Caco-2 (cell line): ENCODE measurements at regions not wholly inside any gene's neighbourhood (a gene's known extent, or its start where the extent isn't known, plus 50 kb on each side); places are given as distances from the start of the nearest gene placed in this dataset.

Experiments used
- BruUV-seq: library from RNA; stranded (reverse); fragments of 400-500 nt; replicated peaks from 2 replicates; lab custom pipeline; 2021; lab: Mats Ljungman, UMichigan
- CTCF ChIA-PET: fragments of 300-600 bp; sonication (Branson Sonifier 250); formaldehyde crosslinking; loops from one replicate; lab custom pipeline; 2022; ENCODE audit warnings: antibody characterized with exemption; lab: Charles Lee
- POLR2A ChIA-PET: fragments of 300-600 bp; sonication (Branson Sonifier 250); formaldehyde crosslinking; loops from one replicate; lab custom pipeline; 2022; ENCODE audit warnings: antibody characterized with exemption; lab: Charles Lee
- DNase-seq, 2 experiments: peaks; one replicate each; pipeline versions ENCODE4 v3.0.0 to v3.0.0-alpha.2; 2020 to 2022
- H3K27me3 ChIP-seq: replicated peaks from 2 replicates; pipeline ENCODE4 v1.6.0; 2011; ENCODE audit warnings: low read length; ENCODE audit not compliant: control insufficient read depth, insufficient read depth
- H3K36me3 ChIP-seq: 2 replicates; pipeline ENCODE4 v1.5.1; 2011; ENCODE audit warnings: low read length; ENCODE audit not compliant: control insufficient read depth, insufficient read depth
- H3K4me1 ChIP-seq: fragments of 250-450 bp; sonication (Bioruptor Pico); 2 replicates; pipeline ENCODE4 v1.5.1; 2020; ENCODE audit warnings: mild to moderate bottlenecking
- H3K4me3 ChIP-seq: 2 replicates; pipeline ENCODE4 v1.5.1; 2011; ENCODE audit warnings: low read depth, mild to moderate bottlenecking, control low read depth, low read length
- H3K9me3 ChIP-seq: fragments of 250-450 bp; sonication (Bioruptor Pico); 2 replicates; pipeline ENCODE4 v1.5.1; 2020; ENCODE audit warnings: mild to moderate bottlenecking, moderate library complexity
- H3K27ac Mint-ChIP-seq: one replicate; pipeline ENCODE4 v1.8.0; 2022; ENCODE audit warnings: mixed read lengths; ENCODE audit not compliant: unreplicated experiment
- H3K27me3 Mint-ChIP-seq: one replicate; pipeline ENCODE4 v1.8.0; 2022; ENCODE audit warnings: mixed read lengths; ENCODE audit not compliant: insufficient read depth, unreplicated experiment
- H3K36me3 Mint-ChIP-seq: one replicate; pipeline ENCODE4 v1.8.0; 2022; ENCODE audit warnings: mild to moderate bottlenecking, mixed read lengths; ENCODE audit not compliant: insufficient read depth, unreplicated experiment
- H3K4me1 Mint-ChIP-seq: one replicate; pipeline ENCODE4 v1.8.0; 2022; ENCODE audit warnings: low read depth, mixed read lengths; ENCODE audit not compliant: unreplicated experiment
- H3K4me3 Mint-ChIP-seq: one replicate; pipeline ENCODE4 v1.8.0; 2022; ENCODE audit warnings: mild to moderate bottlenecking, moderate library complexity, mixed read lengths; ENCODE audit not compliant: unreplicated experiment
- H3K9me3 Mint-ChIP-seq: one replicate; pipeline ENCODE4 v1.8.0; 2022; ENCODE audit warnings: mixed read lengths; ENCODE audit not compliant: unreplicated experiment
- intact Hi-C: fragments of 100-400 bp; cut with micrococcal nuclease; formaldehyde crosslinking; loops from one replicate; pipeline ENCODE4 v1.10.0; 2022; ENCODE audit not compliant: unreplicated experiment
- TF ChIP-seq, protein P1 (sequence below), 2 experiments: fragments of 200-600 bp in 1 of 2; IDR thresholded peaks; 1 replicate in 1 of 2; 2 replicates in 1 of 2; pipeline versions ENCODE4 v1.5.1 to v1.8.0; 2011 to 2022; ENCODE audit warnings: antibody characterized with exemption in 1 of 2, control low read depth in 1 of 2, inconsistent platforms in 1 of 2, low read depth in 1 of 2, low read length in 1 of 2, mild to moderate bottlenecking in 1 of 2, moderate library complexity in 1 of 2; ENCODE audit not compliant: insufficient read depth in 1 of 2, severe bottlenecking in 1 of 2, unreplicated experiment in 1 of 2

DNA sequence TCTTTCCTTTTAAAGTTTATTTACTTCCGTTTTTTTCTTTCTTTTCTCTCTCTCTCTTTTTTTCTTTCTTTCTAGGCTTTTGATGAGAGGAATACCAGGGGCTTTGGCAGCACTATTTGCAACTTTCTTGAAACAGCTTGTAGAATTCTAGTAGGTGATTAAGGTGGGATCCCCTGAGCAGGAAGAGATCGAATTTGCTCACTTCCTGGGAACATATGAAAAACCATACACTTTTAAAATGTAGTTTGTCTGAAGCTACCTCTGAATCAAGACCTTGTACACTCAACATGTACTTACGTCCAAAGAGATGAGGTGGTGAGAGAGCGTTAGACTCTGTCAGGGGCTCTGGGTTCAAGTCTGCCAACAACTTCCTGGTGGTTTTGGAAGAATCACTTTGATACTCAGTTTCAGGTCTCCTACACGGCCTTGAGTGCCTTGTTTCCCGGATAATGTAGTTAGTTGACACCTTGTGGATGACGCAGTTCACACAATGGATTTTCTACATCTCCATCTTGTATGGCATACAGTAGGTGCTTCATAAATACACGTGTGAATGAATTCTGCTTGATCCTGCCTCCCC, 229.1 kb downstream of the MYCN start:
- POLR2A ChIA-PET = no interaction called here
- no peaks in the 10 kb centered on the region for H3K27me3 Mint-ChIP-seq
- no peaks in the 10 kb centered on the region for H3K9me3 ChIP-seq
- H3K36me3 Mint-ChIP-seq = no peaks in the 10 kb centered on the region
- no peak overlapping the region for H3K27ac Mint-ChIP-seq
- no peaks in the 10 kb centered on the region for H3K36me3 ChIP-seq
- H3K4me1 ChIP-seq = peaks cover 10% of the 10 kb centered on the region
- DNase-seq = no peak
- no peaks in the 10 kb centered on the region for H3K27me3 ChIP-seq
- no peak overlapping the region for H3K4me3 ChIP-seq
- no peak overlapping the region for H3K4me3 Mint-ChIP-seq
- intact Hi-C loops = no loop called here
- CTCF ChIA-PET = no interaction called here
- peaks cover 24% of the 10 kb centered on the region for H3K9me3 Mint-ChIP-seq
- TF ChIP-seq, protein P1, sequence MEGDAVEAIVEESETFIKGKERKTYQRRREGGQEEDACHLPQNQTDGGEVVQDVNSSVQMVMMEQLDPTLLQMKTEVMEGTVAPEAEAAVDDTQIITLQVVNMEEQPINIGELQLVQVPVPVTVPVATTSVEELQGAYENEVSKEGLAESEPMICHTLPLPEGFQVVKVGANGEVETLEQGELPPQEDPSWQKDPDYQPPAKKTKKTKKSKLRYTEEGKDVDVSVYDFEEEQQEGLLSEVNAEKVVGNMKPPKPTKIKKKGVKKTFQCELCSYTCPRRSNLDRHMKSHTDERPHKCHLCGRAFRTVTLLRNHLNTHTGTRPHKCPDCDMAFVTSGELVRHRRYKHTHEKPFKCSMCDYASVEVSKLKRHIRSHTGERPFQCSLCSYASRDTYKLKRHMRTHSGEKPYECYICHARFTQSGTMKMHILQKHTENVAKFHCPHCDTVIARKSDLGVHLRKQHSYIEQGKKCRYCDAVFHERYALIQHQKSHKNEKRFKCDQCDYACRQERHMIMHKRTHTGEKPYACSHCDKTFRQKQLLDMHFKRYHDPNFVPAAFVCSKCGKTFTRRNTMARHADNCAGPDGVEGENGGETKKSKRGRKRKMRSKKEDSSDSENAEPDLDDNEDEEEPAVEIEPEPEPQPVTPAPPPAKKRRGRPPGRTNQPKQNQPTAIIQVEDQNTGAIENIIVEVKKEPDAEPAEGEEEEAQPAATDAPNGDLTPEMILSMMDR (IDR thresholded peaks at IDR 0.05; ENCODE audit: insufficient read depth in 1 of 2, low read depth in 1 of 2, low read length in 1 of 2, severe bottlenecking in 1 of 2, unreplicated experiment in 1 of 2) = no peak
- BruUV-seq = no TSS peak
- H3K4me1 Mint-ChIP-seq = peaks cover 8% of the 10 kb centered on the region

DNA sequence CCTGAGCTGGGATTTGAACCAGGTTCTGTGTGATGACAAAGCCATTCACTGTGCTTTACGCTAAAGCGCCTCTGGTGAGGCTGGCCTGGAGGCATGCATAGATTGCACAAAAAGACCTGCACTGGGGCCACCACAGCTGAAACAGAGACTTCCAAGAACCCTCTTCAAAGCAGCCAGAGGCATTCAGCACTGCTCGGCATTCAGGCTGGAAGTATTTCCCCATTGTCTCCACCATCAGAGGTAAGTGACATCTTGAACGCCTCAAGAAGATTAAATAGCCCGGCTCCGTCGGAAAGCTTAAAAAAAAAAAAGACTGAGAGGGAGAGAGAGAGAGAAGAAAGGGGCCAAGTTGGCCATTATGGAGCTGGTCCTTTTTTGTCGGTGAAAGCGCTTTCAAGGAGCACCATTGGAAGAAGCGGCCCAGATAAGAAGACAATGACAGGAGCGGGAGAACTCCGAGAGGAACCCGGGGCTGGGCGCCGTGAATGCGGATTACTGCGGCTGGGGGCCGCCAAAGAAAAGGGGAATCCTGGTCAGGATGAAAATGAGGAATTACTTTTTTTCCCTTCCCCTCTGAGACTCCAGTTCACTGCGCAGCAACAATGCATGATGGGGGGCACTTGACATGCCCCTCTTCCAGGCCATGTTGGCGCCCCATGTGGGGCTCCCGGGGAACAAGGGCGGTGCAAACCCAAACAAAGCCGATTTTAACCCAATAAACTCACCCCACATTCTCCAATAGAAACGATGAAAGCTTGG, 228.3 kb downstream of the MYCN start:
- Mint-ChIP-seq H3K9me3 (peaks cover 24% of the 10 kb centered on the region), H3K4me1 (peaks cover 8% of the 10 kb centered on the region), H3K4me3 (no peak overlapping the region), H3K36me3 (no peaks in the 10 kb centered on the region), H3K27me3 (no peaks in the 10 kb centered on the region), H3K27ac (no peak overlapping the region)
- no peak for DNase-seq
- intact Hi-C loops = no loop called here
- BruUV-seq = no TSS peak
- ChIA-PET CTCF (no interaction called here), POLR2A (no interaction called here)
- peaks cover 10% of the 10 kb centered on the region for H3K4me1 ChIP-seq
- TF ChIP-seq, protein P1 (IDR thresholded peaks at IDR 0.05; ENCODE audit: insufficient read depth in 1 of 2, low read depth in 1 of 2, low read length in 1 of 2, severe bottlenecking in 1 of 2, unreplicated experiment in 1 of 2) = no peak
- no peaks in the 10 kb centered on the region for H3K9me3 ChIP-seq
- no peak overlapping the region for H3K4me3 ChIP-seq
- no peaks in the 10 kb centered on the region for H3K36me3 ChIP-seq
- no peaks in the 10 kb centered on the region for H3K27me3 ChIP-seq

DNA sequence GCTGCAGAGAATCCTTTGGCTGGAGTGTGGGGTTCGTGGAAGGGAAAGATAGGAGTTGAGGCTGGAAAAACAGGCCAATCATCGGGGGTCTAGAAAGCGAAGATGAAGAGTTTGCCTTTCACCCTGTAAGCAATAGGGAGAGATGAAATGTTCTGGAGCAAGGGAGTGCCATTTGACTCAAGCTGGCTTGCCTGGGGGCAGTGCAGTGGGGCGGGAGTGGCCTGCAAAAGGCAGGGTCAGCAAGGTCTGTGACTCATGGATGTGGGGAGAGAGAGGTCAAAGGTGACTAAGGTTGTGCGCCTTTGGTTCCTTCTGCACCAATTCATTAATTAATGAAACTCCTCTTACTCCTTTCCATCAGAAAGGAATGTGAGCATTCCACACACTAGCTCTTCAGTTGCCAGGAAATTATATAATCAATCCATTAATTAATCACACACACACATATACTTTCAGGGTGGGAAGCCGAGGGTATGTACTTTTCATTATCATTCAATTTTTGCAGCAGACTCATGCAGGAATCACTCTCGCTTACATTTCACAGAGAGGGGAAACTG, 227.6 kb downstream of the MYCN start:
- Histone ChIP-seq H3K9me3 (no peaks in the 10 kb centered on the region), H3K4me3 (no peak overlapping the region), H3K27me3 (no peaks in the 10 kb centered on the region), H3K36me3 (no peaks in the 10 kb centered on the region), H3K4me1 (peaks cover 10% of the 10 kb centered on the region)
- Mint-ChIP-seq H3K27me3 (no peaks in the 10 kb centered on the region), H3K4me3 (no peak overlapping the region), H3K36me3 (no peaks in the 10 kb centered on the region), H3K9me3 (peaks cover 24% of the 10 kb centered on the region), H3K4me1 (peaks cover 8% of the 10 kb centered on the region), H3K27ac (no peak overlapping the region)
- TF ChIP-seq, protein P1 (IDR thresholded peaks at IDR 0.05; ENCODE audit: insufficient read depth in 1 of 2, low read depth in 1 of 2, low read length in 1 of 2, severe bottlenecking in 1 of 2, unreplicated experiment in 1 of 2) = no peak
- DNase-seq = peak; percentile 28 to 62
- intact Hi-C loops = no loop called here
- BruUV-seq = no TSS peak
- ChIA-PET POLR2A (no interaction called here), CTCF (no interaction called here)
